ENCODE measurements at regions not wholly inside any gene's neighbourhood (a gene's known extent, or its start where the extent isn't known, plus 50 kb on each side); places are given as distances from the start of the nearest gene placed in this dataset.
A peak's percentile ranks its signal among the peaks of the same experiment; 100 is the strongest.

- 29% methylated on average over 3 of the region's 3 CpGs for WGBS (ENCODE audit: insufficient coverage, low coverage, low lambda C conversion rate, missing lambda C conversion rate)
- DNase-seq = peak in 2 of 3 donors; percentile 61 to 65
- H3K4me1 ChIP-seq = peaks cover 0 to 3% (median 0%) of the 10 kb centered on the region in 4 donors
- H3K36me3 ChIP-seq = no peaks in the 10 kb centered on the region
- TF ChIP-seq POLR2A (IDR thresholded peaks at IDR 0.05) (no peak), CTCF (IDR thresholded peaks at IDR 0.05) (no peak)
- peak; percentile 42 to 96 (median 65) for ATAC-seq
- H3K27ac ChIP-seq = peak overlapping the region in 1 of 3 donors; percentile 30
- no peak overlapping the region for H3K4me3 ChIP-seq
- intact Hi-C loops (cut with DNase I) = no loop called here
- H3K27me3 ChIP-seq = no peaks in the 10 kb centered on the region
- H3K9me3 ChIP-seq = no peaks in the 10 kb centered on the region
These were observed 243.3 kb downstream of the ARAP2 start for GRCh38 chr4:36000941-36001557.

GRCh38 chr4:36003051-36003450 lies 241.3 kb downstream of the ARAP2 start:
- no peaks in the 10 kb centered on the region for H3K27me3 ChIP-seq
- peaks cover 0 to 3% (median 0%) of the 10 kb centered on the region in 4 donors for H3K4me1 ChIP-seq
- no peaks in the 10 kb centered on the region for H3K36me3 ChIP-seq
- no peak overlapping the region for H3K4me3 ChIP-seq
- 96% methylated on average over 9 of the region's 12 CpGs for WGBS (ENCODE audit: insufficient coverage, low coverage, low lambda C conversion rate, missing lambda C conversion rate)
- no peak for DNase-seq
- intact Hi-C loops (cut with DNase I) = no loop called here
- TF ChIP-seq CTCF (IDR thresholded peaks at IDR 0.05) = no peak
- no peak for TF ChIP-seq POLR2A (IDR thresholded peaks at IDR 0.05)
- no peaks in the 10 kb centered on the region for H3K9me3 ChIP-seq
- no peak overlapping the region for H3K27ac ChIP-seq
- no peak for ATAC-seq

DNA sequence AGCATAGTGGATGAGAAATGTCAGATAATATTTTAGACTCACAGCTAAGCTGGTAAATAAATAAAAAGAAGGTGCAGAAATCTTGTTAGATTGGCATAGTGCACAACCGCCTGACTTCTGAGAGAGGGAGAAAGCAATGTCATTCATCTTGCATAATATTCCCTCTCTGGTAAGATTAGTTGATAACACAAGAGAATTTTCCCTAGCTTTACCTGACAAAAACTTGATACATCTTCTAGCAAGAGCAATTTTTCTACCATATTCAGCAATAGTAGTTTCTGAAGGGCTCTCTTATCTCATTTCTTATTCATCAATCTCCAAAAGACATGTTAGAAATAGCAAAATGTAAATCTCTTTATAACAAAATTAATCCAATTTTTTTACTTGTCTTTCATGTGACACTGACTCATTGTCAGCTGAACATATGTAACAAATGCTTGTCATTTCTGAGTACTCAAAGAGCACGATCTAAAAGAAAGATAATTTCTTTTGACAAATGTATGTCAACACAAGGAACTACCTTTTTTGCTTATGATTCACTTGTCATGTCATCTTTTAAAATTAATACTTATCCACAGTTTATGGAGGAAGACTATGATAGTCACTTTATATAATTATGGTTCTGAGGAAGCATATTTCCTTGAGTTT lies 240.0 kb downstream of the ARAP2 start:
- Histone ChIP-seq H3K4me3 (no peak overlapping the region), H3K27ac (no peak overlapping the region), H3K27me3 (no peaks in the 10 kb centered on the region), H3K9me3 (no peaks in the 10 kb centered on the region), H3K4me1 (peaks cover 0 to 3% (median 0%) of the 10 kb centered on the region in 4 donors), H3K36me3 (no peaks in the 10 kb centered on the region)
- intact Hi-C loops (cut with DNase I) = no loop called here
- ATAC-seq (no peak), DNase-seq (no peak)
- TF ChIP-seq POLR2A (IDR thresholded peaks at IDR 0.05) (no peak), CTCF (IDR thresholded peaks at IDR 0.05) (no peak)
- 81% methylated on average over 2 of the region's 2 CpGs for WGBS (ENCODE audit: insufficient coverage, low coverage, low lambda C conversion rate, missing lambda C conversion rate)

- DNase-seq (no peak), ATAC-seq (no peak)
- 74% methylated on average over 5 of the region's 5 CpGs for WGBS (ENCODE audit: insufficient coverage, low coverage, low lambda C conversion rate, missing lambda C conversion rate)
- no peak overlapping the region for H3K27ac ChIP-seq
- peaks cover 0 to 2% (median 0%) of the 10 kb centered on the region in 4 donors for H3K4me1 ChIP-seq
- no peak overlapping the region for H3K4me3 ChIP-seq
- no peaks in the 10 kb centered on the region for H3K9me3 ChIP-seq
- H3K36me3 ChIP-seq = no peaks in the 10 kb centered on the region
- H3K27me3 ChIP-seq = no peaks in the 10 kb centered on the region
- intact Hi-C loops (cut with DNase I) = no loop called here
- no peak for TF ChIP-seq CTCF (IDR thresholded peaks at IDR 0.05)
- no peak for TF ChIP-seq POLR2A (IDR thresholded peaks at IDR 0.05)
These were observed 238.1 kb downstream of the ARAP2 start for GRCh38 chr4:36006226-36006625.

Measured in right lobe of liver (tissue), 6 donors.